OCI-LY3 (cell line): ENCODE measurements at regions not wholly inside any gene's neighbourhood (a gene's known extent, or its start where the extent isn't known, plus 50 kb on each side); places are given as distances from the start of the nearest gene placed in this dataset.
"Not testable (repeated sequence)": the region's sequence is repeated elsewhere in the genome, so short reads cannot be mapped to it uniquely, and the experiment has no call there.

ENCODE experiments used
- H2AFZ ChIP-seq: fragments of 200-600, 300-600 bp; shearing (Covaris generic); 2 replicates; pipeline ENCODE4 v1.6.0; 2014; ENCODE audit warnings: antibody characterized with exemption, low read depth, low read length
- H3K27ac ChIP-seq: fragments of 200-600, 300-600 bp; sonication (generic); 2 replicates; pipeline ENCODE4 v1.5.1; 2014; ENCODE audit warnings: mild to moderate bottlenecking, low read length, moderate library complexity, mixed read lengths
- H3K27me3 ChIP-seq: fragments of 200-600, 300-600 bp; sonication (generic); 2 replicates; pipeline ENCODE4 v1.6.1; 2014; ENCODE audit warnings: low read depth, low read length, mixed read lengths
- H3K36me3 ChIP-seq: fragments of 200-600, 300-600 bp; sonication (generic); replicated peaks from 2 replicates; pipeline ENCODE3; 2014; ENCODE audit warnings: low read depth, low read length, mixed read lengths
- H3K4me1 ChIP-seq: fragments of 300-600, 200-600 bp; sonication (generic); 2 replicates; pipeline ENCODE4 v1.6.1; 2014; ENCODE audit warnings: low read length, mixed read lengths
- H3K4me2 ChIP-seq: fragments of 200-600, 300-600 bp; sonication (generic); 2 replicates; pipeline ENCODE4 v1.6.1; 2014; ENCODE audit warnings: low read length, mixed read lengths
- H3K4me3 ChIP-seq: fragments of 300-600, 200-600 bp; sonication (generic); 2 replicates; pipeline ENCODE4 v1.5.1; 2014; ENCODE audit warnings: antibody characterized with exemption, mild to moderate bottlenecking, low read length, moderate library complexity
- H3K79me2 ChIP-seq: fragments of 300-600, 200-600 bp; shearing (Covaris generic); 2 replicates; pipeline ENCODE4 v1.6.1; 2014; ENCODE audit warnings: mild to moderate bottlenecking, low read length, mixed read lengths
- H3K9ac ChIP-seq: fragments of 300-600, 200-600 bp; shearing (Covaris generic); 2 replicates; pipeline ENCODE4 v1.6.0; 2014; ENCODE audit warnings: mild to moderate bottlenecking, low read length, moderate library complexity
- H3K9me3 ChIP-seq: fragments of 200-600, 300-600 bp; shearing (Covaris generic); 2 replicates; pipeline ENCODE4 v1.6.1; 2014; ENCODE audit warnings: low read length, mixed read lengths; ENCODE audit not compliant: insufficient read depth
- H4K20me1 ChIP-seq: fragments of 200-600, 300-600 bp; sonication (generic); 2 replicates; pipeline ENCODE4 v1.6.1; 2016; ENCODE audit warnings: low read length, mixed read lengths; ENCODE audit not compliant: insufficient read depth
- CTCF ChIP-seq: fragments of 200-600, 300-600 bp; sonication (generic); IDR thresholded peaks from 2 replicates; pipeline ENCODE4 v1.5.1; 2014; ENCODE audit warnings: antibody characterized with exemption, low read length, low read depth
- EZH2phosphoT487 ChIP-seq: fragments of 200-600 bp; shearing (Covaris generic); IDR thresholded peaks from 2 replicates; pipeline ENCODE4 v1.6.1; 2018; ENCODE audit warnings: antibody characterized with exemption, mixed run types, low read depth

GRCh38 chr3:82384181-82384580 is 622.7 kb upstream of the GBE1 start:
- TF ChIP-seq EZH2phosphoT487 (no peak), CTCF (no peak)
- no peak overlapping the region for H3K27ac ChIP-seq
- no peaks in the 10 kb centered on the region for H3K79me2 ChIP-seq
- H3K4me3 ChIP-seq, result no peak overlapping the region
- H3K9me3 ChIP-seq, result peaks cover 7% of the 10 kb centered on the region; the same call in 1 of the 2 replicates
- H4K20me1 ChIP-seq, result no peaks in the 10 kb centered on the region
- H3K27me3 ChIP-seq, result no peaks in the 10 kb centered on the region
- no peaks in the 10 kb centered on the region for H3K36me3 ChIP-seq
- H3K4me1 ChIP-seq, result no peaks in the 10 kb centered on the region
- no peak overlapping the region for H2AFZ ChIP-seq
- H3K9ac ChIP-seq, result no peak overlapping the region
- no peak overlapping the region for H3K4me2 ChIP-seq

GRCh38 chr3:82382831-82383230 is 621.4 kb upstream of the GBE1 start:
- Histone ChIP-seq H3K4me3 (no peak overlapping the region), H4K20me1 (no peaks in the 10 kb centered on the region), H3K4me2 (no peak overlapping the region)

GRCh38 chr3:82378392-82378791 is 616.9 kb upstream of the GBE1 start:
- Histone ChIP-seq H2AFZ (no peak overlapping the region), H3K4me1 (no peaks in the 10 kb centered on the region), H4K20me1 (no peaks in the 10 kb centered on the region), H3K4me2 (no peak overlapping the region), H3K9ac (no peak overlapping the region), H3K27ac (no peak overlapping the region), H3K9me3 (peaks cover 16% of the 10 kb centered on the region; the same call in 1 of the 2 replicates), H3K4me3 (no peak overlapping the region), H3K36me3 (peaks cover 3% of the 10 kb centered on the region), H3K79me2 (no peaks in the 10 kb centered on the region), H3K27me3 (no peaks in the 10 kb centered on the region)
- TF ChIP-seq EZH2phosphoT487, result no peak
- TF ChIP-seq CTCF, result no peak

More at GRCh38 chr3:82382831-82383230, 621.4 kb upstream of the GBE1 start:
- peaks cover 18% of the 10 kb centered on the region for H3K9me3 ChIP-seq
- no peak overlapping the region for H3K9ac ChIP-seq
- no peak overlapping the region for H2AFZ ChIP-seq
- H3K27ac ChIP-seq, result no peak overlapping the region
- TF ChIP-seq EZH2phosphoT487, result no peak
- no peak for TF ChIP-seq CTCF
- no peaks in the 10 kb centered on the region for H3K27me3 ChIP-seq
- no peaks in the 10 kb centered on the region for H3K79me2 ChIP-seq
- H3K36me3 ChIP-seq, result peaks cover 3% of the 10 kb centered on the region
- H3K4me1 ChIP-seq, result no peaks in the 10 kb centered on the region

- peaks cover 16% of the 10 kb centered on the region; the same call in 1 of the 2 replicates for H3K9me3 ChIP-seq
- H3K4me3 ChIP-seq, result no peak overlapping the region
These were observed 615.4 kb upstream of the GBE1 start for GRCh38 chr3:82376883-82377282.

GRCh38 chr3:82373833-82374232 is 612.4 kb upstream of the GBE1 start:
- peaks cover 12% of the 10 kb centered on the region; the same call in 1 of the 2 replicates for H3K9me3 ChIP-seq
- not testable (repeated sequence) for H3K79me2 ChIP-seq, H2AFZ ChIP-seq, H3K9ac ChIP-seq, H3K4me2 ChIP-seq, H3K27me3 ChIP-seq, H3K4me3 ChIP-seq, H3K4me1 ChIP-seq, H3K27ac ChIP-seq, H3K36me3 ChIP-seq, H4K20me1 ChIP-seq

More at GRCh38 chr3:82376883-82377282, 615.4 kb upstream of the GBE1 start:
- no peaks in the 10 kb centered on the region for H4K20me1 ChIP-seq
- H3K4me1 ChIP-seq, result no peaks in the 10 kb centered on the region
- H3K79me2 ChIP-seq, result no peaks in the 10 kb centered on the region
- no peaks in the 10 kb centered on the region for H3K27me3 ChIP-seq
- no peak overlapping the region for H3K27ac ChIP-seq
- peaks cover 3% of the 10 kb centered on the region for H3K36me3 ChIP-seq
- no peak for TF ChIP-seq CTCF
- no peak for TF ChIP-seq EZH2phosphoT487
- H3K4me2 ChIP-seq, result no peak overlapping the region
- no peak overlapping the region for H2AFZ ChIP-seq
- no peak overlapping the region for H3K9ac ChIP-seq
